Testis (tissue), 2 donors: ENCODE measurements at regions not wholly inside any gene's neighbourhood (a gene's known extent, or its start where the extent isn't known, plus 50 kb on each side); places are given as distances from the start of the nearest gene placed in this dataset.

Experiments used
- DNase-seq: peaks from one replicate; pipeline ENCODE4 v3.0.0-alpha.2; 2019
- H3K27ac ChIP-seq, 2 donors: fragments of 200-600 bp; sonication (generic); one replicate each; pipeline ENCODE4 v1.5.1; 2019
- H3K27me3 ChIP-seq: fragments of 200-600 bp; sonication (generic); one replicate; pipeline ENCODE4 v1.5.1; 2019
- H3K36me3 ChIP-seq: fragments of 200-600 bp; sonication (generic); one replicate; pipeline ENCODE4 v1.5.1; 2017; ENCODE audit warnings: low read depth; ENCODE audit errors: missing control alignments
- H3K4me1 ChIP-seq: fragments of 200-600 bp; sonication (generic); one replicate; pipeline ENCODE4 v1.5.1; 2019
- H3K4me3 ChIP-seq, 2 donors: fragments of 200-600 bp; sonication (generic); one replicate each; pipeline ENCODE4 v1.5.1; 2017 to 2019
- H3K9me3 ChIP-seq: fragments of 200-600 bp; sonication (generic); one replicate; pipeline ENCODE4 v1.5.1; 2017
- POLR2A ChIP-seq: fragments of 450-650 bp; IDR thresholded peaks from one replicate; pipeline ENCODE4 v1.6.1; 2017; ENCODE audit warnings: antibody characterized with exemption, mild to moderate bottlenecking, moderate library complexity
- WGBS, 2 donors: methylation state at CpG; one replicate each; pipeline ENCODE4 v1.1.5; 2018; 5-methylcytosine and 5-hydroxymethylcytosine counted together
- intact Hi-C: fragments of 100-400 bp; cut with DNase I; formaldehyde crosslinking; loops from one replicate; pipeline ENCODE4 v1.15.1; 2023; ENCODE audit warnings: low total_unique reads
- TF ChIP-seq, protein P1 (sequence below), 3 experiments: fragments of 450-650 bp in 2 of 3; fragments of 200-600 bp in 1 of 3; sonication (generic) in 1 of 3; IDR thresholded peaks; one replicate each; pipeline ENCODE4 v1.5.1; 2016 to 2019; ENCODE audit warnings: antibody characterized with exemption in 3 of 3, mild to moderate bottlenecking in 2 of 3, moderate library complexity in 1 of 3

DNA sequence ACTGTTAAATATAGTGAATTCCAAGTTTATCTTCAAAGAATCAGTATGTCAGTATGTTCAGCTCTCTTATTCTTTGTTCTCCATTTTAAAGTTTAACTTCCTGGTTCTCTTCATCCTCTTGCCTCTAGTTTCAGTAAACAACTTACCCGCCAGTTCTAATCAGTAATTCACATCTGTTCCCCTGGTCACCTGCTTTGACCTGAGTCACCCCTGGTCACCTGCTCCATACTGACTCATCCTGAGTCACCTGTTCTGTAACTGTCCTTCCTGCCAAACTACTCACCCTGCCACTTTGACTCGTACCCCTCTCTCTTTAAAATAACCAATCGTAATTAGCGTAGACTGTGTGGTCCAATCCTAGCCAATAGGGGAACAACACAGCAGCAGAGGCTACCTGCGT, 992.7 kb upstream of the HS3ST1 start:
- Histone ChIP-seq H3K27me3 (no peaks in the 10 kb centered on the region), H3K9me3 (no peaks in the 10 kb centered on the region), H3K36me3 (no peaks in the 10 kb centered on the region), H3K27ac (no peak overlapping the region), H3K4me1 (no peaks in the 10 kb centered on the region), H3K4me3 (no peak overlapping the region)
- no peak for DNase-seq
- TF ChIP-seq, protein P1, sequence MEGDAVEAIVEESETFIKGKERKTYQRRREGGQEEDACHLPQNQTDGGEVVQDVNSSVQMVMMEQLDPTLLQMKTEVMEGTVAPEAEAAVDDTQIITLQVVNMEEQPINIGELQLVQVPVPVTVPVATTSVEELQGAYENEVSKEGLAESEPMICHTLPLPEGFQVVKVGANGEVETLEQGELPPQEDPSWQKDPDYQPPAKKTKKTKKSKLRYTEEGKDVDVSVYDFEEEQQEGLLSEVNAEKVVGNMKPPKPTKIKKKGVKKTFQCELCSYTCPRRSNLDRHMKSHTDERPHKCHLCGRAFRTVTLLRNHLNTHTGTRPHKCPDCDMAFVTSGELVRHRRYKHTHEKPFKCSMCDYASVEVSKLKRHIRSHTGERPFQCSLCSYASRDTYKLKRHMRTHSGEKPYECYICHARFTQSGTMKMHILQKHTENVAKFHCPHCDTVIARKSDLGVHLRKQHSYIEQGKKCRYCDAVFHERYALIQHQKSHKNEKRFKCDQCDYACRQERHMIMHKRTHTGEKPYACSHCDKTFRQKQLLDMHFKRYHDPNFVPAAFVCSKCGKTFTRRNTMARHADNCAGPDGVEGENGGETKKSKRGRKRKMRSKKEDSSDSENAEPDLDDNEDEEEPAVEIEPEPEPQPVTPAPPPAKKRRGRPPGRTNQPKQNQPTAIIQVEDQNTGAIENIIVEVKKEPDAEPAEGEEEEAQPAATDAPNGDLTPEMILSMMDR (IDR thresholded peaks at IDR 0.05): no peak
- TF ChIP-seq POLR2A: no peak
- WGBS, 2 donors: 87 to 91% methylated on average over 5 of the region's 5 CpGs
- intact Hi-C loops: no loop called here

DNA sequence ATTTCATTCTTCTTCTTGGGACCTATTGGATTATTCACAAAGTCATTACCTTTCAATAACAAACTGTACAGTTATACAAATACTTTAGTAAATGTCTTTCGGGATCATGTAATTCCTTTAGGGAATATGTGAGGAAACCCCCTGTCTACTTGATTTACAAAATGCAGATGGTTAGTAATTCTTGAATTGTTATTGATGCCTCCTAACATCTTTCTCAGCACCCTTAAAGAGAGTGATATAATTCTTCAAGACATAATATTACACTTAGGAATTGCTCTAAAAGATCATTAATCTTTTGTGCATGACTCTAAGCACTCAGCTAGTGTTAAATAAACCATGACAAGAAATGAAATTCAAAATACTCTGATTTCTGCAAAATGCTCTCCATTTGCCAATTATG, 988.1 kb upstream of the HS3ST1 start:
- Histone ChIP-seq H3K4me1 (no peaks in the 10 kb centered on the region), H3K36me3 (no peaks in the 10 kb centered on the region), H3K27me3 (no peaks in the 10 kb centered on the region), H3K27ac (no peak overlapping the region), H3K4me3 (no peak overlapping the region), H3K9me3 (no peaks in the 10 kb centered on the region)
- TF ChIP-seq, protein P1 (IDR thresholded peaks at IDR 0.05): no peak
- TF ChIP-seq POLR2A: no peak
- WGBS, 2 donors: 69 to 78% methylated on average over 1 of the region's 1 CpG
- intact Hi-C loops: no loop called here
- no peak for DNase-seq

DNA sequence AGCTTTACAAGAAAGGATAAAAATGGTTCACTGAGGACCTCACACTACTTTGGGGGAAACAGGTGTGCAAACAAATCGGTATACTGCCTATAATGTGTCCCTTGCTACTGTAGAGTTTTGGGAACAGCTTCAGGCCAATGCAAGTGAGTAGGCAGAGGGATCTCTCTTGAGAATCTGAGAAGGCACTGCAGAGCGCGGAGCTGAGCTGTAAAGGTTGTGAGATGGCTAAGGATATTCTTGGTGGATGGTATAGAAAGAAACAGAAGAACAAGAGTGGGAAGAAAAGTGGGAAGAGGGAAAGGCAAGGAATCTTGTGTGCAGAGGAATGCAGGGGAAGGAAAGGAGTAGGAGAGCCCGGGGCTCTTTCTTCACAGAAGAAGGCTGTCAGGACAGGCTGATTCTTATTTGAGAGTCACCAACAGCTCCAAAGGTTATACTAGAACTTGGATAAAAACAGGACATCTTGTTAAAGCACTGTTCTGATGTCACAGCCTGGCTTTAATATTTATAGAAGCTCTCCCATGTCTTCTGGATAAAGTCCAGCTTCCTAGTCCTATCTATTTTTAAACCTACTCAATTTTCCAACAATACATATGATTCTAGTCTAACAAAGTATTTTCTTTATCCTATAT, 985.6 kb upstream of the HS3ST1 start:
- DNase-seq: no peak
- WGBS, 2 donors: 83 to 85% methylated on average over 4 of the region's 4 CpGs
- intact Hi-C loops: no loop called here

DNA sequence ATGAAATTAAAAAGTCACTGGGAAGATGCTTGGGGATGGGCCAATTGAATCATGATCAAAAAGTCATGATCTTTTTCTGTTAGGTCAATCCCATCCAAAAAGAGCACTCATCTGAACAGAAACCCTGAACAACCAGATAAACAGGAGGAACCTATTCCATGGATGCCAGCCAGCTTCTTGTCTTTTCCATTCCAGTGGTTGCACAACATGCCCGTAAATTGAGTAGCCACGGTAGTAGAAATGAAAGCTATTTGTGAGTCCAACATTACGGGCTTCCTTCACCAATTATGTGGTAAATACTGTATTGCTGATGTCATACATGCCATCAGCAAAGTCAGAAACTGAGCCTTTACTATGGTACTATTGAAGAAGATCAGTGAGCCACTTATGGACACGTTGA, 982.4 kb upstream of the HS3ST1 start:
- Histone ChIP-seq H3K4me1 (no peaks in the 10 kb centered on the region), H3K27me3 (no peaks in the 10 kb centered on the region), H3K36me3 (no peaks in the 10 kb centered on the region), H3K4me3 (no peak overlapping the region), H3K9me3 (no peaks in the 10 kb centered on the region), H3K27ac (no peak overlapping the region)
- WGBS, 2 donors: 84 to 89% methylated on average over 4 of the region's 4 CpGs
- DNase-seq: no peak
- no peak for TF ChIP-seq POLR2A
- intact Hi-C loops: no loop called here

More for the DNA sequence above, 985.6 kb upstream of the HS3ST1 start:
- H3K27me3 ChIP-seq: no peaks in the 10 kb centered on the region
- H3K36me3 ChIP-seq: no peaks in the 10 kb centered on the region
- no peak overlapping the region for H3K4me3 ChIP-seq
- no peaks in the 10 kb centered on the region for H3K4me1 ChIP-seq
- no peaks in the 10 kb centered on the region for H3K9me3 ChIP-seq
- no peak overlapping the region for H3K27ac ChIP-seq
- TF ChIP-seq POLR2A: no peak
- TF ChIP-seq, protein P1 (IDR thresholded peaks at IDR 0.05): no peak

DNA sequence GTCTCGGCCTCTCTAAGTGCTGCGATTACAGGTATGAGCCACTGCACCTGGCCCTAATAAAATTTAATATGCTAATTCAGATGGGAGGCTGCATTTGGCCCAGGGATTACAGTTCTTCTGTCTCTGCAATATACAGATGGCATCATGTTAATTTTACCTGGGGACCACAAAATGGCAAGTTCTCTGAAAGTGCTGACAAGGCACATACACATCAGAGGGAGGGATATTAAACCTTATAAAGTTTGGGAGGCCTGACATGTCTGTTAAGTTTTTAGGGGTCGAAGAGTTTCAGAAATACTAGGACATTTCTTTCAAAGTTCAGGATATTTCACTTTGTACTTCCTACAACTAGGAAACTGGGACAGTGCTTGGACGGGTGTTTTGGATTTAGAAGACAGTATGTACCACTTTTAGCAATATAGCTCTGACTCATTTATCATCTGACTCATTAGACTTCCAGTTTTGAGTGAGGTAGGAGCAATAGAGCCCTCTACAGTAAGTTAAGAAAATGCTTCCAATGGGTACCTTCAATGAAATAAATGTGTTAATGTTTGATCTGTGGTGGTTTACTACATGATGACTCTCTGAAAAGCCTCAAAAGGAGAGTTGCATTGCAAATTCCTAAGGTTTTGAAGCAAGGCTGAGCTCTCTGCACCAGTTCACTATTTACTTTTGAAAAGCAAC, 981.0 kb upstream of the HS3ST1 start:
- no peak overlapping the region for H3K27ac ChIP-seq
- WGBS, 2 donors: 75 to 77% methylated on average over 4 of the region's 4 CpGs
- no peak for DNase-seq
- intact Hi-C loops: no loop called here
- no peaks in the 10 kb centered on the region for H3K27me3 ChIP-seq
- no peaks in the 10 kb centered on the region for H3K4me1 ChIP-seq
- no peaks in the 10 kb centered on the region for H3K9me3 ChIP-seq
- TF ChIP-seq, protein P1 (IDR thresholded peaks at IDR 0.05): no peak
- no peak for TF ChIP-seq POLR2A
- no peaks in the 10 kb centered on the region for H3K36me3 ChIP-seq
- no peak overlapping the region for H3K4me3 ChIP-seq
